H1 (cell line): ENCODE measurements at regions not wholly inside any gene's neighbourhood (a gene's known extent, or its start where the extent isn't known, plus 50 kb on each side); places are given as distances from the start of the nearest gene placed in this dataset.

ENCODE experiments used
- HDAC2 ChIP-seq, 2 experiments: fragments of 300-600 bp in 1 of 2; sonication (generic) in 1 of 2; IDR thresholded peaks; 2 replicates each; pipeline ENCODE4 v1.6.1; 2011 to 2012; ENCODE audit warnings: low read depth in 2 of 2, low read length in 2 of 2, mild to moderate bottlenecking in 2 of 2, moderate library complexity in 2 of 2, borderline replicate concordance in 1 of 2, inconsistent platforms in 1 of 2
- KDM1A ChIP-seq: fragments of 200-600, 300-600 bp; sonication (generic); IDR thresholded peaks from 2 replicates; pipeline ENCODE4 v1.7.1; 2016; ENCODE audit warnings: mild to moderate bottlenecking, low read length, borderline replicate concordance
- POU5F1 ChIP-seq: IDR thresholded peaks from 2 replicates; pipeline ENCODE4 v1.6.1; 2011; ENCODE audit warnings: low read depth, mild to moderate bottlenecking, low read length, moderate library complexity
- TAF1 ChIP-seq: IDR thresholded peaks from 2 replicates; pipeline ENCODE4 v1.6.1; 2011; ENCODE audit warnings: mild to moderate bottlenecking, low read depth, low read length
- TF ChIP-seq, protein P1 (sequence below): fragments of 300-600 bp; sonication (generic); IDR thresholded peaks from 2 replicates; pipeline ENCODE4 v1.7.1; 2012; ENCODE audit warnings: low read length, moderate library complexity, mild to moderate bottlenecking, inconsistent platforms; ENCODE audit not compliant: insufficient replicate concordance
- TF ChIP-seq, protein P2 (sequence below): IDR thresholded peaks from 2 replicates; pipeline ENCODE4 v1.6.1; 2012; ENCODE audit warnings: inconsistent platforms

- TF ChIP-seq, protein P1, sequence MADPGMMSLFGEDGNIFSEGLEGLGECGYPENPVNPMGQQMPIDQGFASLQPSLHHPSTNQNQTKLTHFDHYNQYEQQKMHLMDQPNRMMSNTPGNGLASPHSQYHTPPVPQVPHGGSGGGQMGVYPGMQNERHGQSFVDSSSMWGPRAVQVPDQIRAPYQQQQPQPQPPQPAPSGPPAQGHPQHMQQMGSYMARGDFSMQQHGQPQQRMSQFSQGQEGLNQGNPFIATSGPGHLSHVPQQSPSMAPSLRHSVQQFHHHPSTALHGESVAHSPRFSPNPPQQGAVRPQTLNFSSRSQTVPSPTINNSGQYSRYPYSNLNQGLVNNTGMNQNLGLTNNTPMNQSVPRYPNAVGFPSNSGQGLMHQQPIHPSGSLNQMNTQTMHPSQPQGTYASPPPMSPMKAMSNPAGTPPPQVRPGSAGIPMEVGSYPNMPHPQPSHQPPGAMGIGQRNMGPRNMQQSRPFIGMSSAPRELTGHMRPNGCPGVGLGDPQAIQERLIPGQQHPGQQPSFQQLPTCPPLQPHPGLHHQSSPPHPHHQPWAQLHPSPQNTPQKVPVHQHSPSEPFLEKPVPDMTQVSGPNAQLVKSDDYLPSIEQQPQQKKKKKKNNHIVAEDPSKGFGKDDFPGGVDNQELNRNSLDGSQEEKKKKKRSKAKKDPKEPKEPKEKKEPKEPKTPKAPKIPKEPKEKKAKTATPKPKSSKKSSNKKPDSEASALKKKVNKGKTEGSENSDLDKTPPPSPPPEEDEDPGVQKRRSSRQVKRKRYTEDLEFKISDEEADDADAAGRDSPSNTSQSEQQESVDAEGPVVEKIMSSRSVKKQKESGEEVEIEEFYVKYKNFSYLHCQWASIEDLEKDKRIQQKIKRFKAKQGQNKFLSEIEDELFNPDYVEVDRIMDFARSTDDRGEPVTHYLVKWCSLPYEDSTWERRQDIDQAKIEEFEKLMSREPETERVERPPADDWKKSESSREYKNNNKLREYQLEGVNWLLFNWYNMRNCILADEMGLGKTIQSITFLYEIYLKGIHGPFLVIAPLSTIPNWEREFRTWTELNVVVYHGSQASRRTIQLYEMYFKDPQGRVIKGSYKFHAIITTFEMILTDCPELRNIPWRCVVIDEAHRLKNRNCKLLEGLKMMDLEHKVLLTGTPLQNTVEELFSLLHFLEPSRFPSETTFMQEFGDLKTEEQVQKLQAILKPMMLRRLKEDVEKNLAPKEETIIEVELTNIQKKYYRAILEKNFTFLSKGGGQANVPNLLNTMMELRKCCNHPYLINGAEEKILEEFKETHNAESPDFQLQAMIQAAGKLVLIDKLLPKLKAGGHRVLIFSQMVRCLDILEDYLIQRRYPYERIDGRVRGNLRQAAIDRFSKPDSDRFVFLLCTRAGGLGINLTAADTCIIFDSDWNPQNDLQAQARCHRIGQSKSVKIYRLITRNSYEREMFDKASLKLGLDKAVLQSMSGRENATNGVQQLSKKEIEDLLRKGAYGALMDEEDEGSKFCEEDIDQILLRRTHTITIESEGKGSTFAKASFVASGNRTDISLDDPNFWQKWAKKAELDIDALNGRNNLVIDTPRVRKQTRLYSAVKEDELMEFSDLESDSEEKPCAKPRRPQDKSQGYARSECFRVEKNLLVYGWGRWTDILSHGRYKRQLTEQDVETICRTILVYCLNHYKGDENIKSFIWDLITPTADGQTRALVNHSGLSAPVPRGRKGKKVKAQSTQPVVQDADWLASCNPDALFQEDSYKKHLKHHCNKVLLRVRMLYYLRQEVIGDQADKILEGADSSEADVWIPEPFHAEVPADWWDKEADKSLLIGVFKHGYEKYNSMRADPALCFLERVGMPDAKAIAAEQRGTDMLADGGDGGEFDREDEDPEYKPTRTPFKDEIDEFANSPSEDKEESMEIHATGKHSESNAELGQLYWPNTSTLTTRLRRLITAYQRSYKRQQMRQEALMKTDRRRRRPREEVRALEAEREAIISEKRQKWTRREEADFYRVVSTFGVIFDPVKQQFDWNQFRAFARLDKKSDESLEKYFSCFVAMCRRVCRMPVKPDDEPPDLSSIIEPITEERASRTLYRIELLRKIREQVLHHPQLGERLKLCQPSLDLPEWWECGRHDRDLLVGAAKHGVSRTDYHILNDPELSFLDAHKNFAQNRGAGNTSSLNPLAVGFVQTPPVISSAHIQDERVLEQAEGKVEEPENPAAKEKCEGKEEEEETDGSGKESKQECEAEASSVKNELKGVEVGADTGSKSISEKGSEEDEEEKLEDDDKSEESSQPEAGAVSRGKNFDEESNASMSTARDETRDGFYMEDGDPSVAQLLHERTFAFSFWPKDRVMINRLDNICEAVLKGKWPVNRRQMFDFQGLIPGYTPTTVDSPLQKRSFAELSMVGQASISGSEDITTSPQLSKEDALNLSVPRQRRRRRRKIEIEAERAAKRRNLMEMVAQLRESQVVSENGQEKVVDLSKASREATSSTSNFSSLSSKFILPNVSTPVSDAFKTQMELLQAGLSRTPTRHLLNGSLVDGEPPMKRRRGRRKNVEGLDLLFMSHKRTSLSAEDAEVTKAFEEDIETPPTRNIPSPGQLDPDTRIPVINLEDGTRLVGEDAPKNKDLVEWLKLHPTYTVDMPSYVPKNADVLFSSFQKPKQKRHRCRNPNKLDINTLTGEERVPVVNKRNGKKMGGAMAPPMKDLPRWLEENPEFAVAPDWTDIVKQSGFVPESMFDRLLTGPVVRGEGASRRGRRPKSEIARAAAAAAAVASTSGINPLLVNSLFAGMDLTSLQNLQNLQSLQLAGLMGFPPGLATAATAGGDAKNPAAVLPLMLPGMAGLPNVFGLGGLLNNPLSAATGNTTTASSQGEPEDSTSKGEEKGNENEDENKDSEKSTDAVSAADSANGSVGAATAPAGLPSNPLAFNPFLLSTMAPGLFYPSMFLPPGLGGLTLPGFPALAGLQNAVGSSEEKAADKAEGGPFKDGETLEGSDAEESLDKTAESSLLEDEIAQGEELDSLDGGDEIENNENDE: no peak
- TF ChIP-seq KDM1A (no peak), TAF1 (no peak), HDAC2 (IDR thresholded peaks at IDR 0.05; ENCODE audit: borderline replicate concordance in 1 of 2, low read depth in 2 of 2, low read length in 2 of 2) (no peak), POU5F1 (no peak)
- TF ChIP-seq, protein P2, sequence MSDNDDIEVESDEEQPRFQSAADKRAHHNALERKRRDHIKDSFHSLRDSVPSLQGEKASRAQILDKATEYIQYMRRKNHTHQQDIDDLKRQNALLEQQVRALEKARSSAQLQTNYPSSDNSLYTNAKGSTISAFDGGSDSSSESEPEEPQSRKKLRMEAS: no peak
Observed at GRCh38 chr7:64463636-64464375, 99.1 kb downstream of the ZNF680 start (continued).
